Transverse colon (tissue), 4 donors: ENCODE measurements at regions not wholly inside any gene's neighbourhood (a gene's known extent, or its start where the extent isn't known, plus 50 kb on each side); places are given as distances from the start of the nearest gene placed in this dataset.

Experiments
- DNase-seq: peaks from one replicate; pipeline ENCODE4 v3.0.0-alpha.2; 2019
- H3K27ac ChIP-seq, 4 donors: fragments of 200-600 bp; sonication (generic); 2 replicates each; pipeline ENCODE4 v1.5.1; 2016 to 2018; ENCODE audit warnings: inconsistent platforms in 4 of 4
- H3K27me3 ChIP-seq: fragments of 200-600 bp; sonication (generic); 2 replicates; pipeline ENCODE4 v1.5.1; 2017; ENCODE audit warnings: inconsistent platforms
- H3K36me3 ChIP-seq, 4 donors: fragments of 200-600 bp; sonication (generic); 2 replicates each; pipeline ENCODE4 v1.5.1; 2017 to 2019; ENCODE audit warnings: inconsistent platforms in 4 of 4
- H3K4me1 ChIP-seq, 4 donors: fragments of 200-600 bp; sonication (generic); 2 replicates each; pipeline ENCODE4 v1.5.1; 2017 to 2020; ENCODE audit warnings: inconsistent platforms in 4 of 4
- H3K4me3 ChIP-seq, 4 donors: fragments of 200-600 bp; sonication (generic); 1 replicate in 1 of 4; 2 replicates in 3 of 4; pipeline versions ENCODE4 v1.5.1 to v1.6.1; 2017 to 2019; ENCODE audit warnings: inconsistent platforms in 4 of 4
- H3K9me3 ChIP-seq, 2 donors: fragments of 200-600 bp; sonication (generic); 2 replicates each; pipeline ENCODE4 v1.5.1; 2017 to 2019; ENCODE audit warnings: inconsistent platforms in 2 of 2
- EP300 ChIP-seq: sonication (generic); formaldehyde crosslinking; IDR thresholded peaks from one replicate; pipeline ENCODE4 v1.6.1; 2017; ENCODE audit warnings: antibody characterized with exemption, low read depth
- POLR2A ChIP-seq: fragments of 450-650 bp; IDR thresholded peaks from one replicate; pipeline ENCODE4 v1.6.1; 2016; ENCODE audit warnings: antibody characterized with exemption, mild to moderate bottlenecking, moderate library complexity
- POLR2AphosphoS5 ChIP-seq, 3 donors: sonication (generic); formaldehyde crosslinking; IDR thresholded peaks; one replicate each; pipeline ENCODE4 v1.6.1; 2016; ENCODE audit warnings: antibody characterized with exemption in 3 of 3
- WGBS, 2 donors: methylation state at CpG; one replicate each; pipeline ENCODE4 v1.1.5; 2018; ENCODE audit warnings: low coverage in 1 of 2; 5-methylcytosine and 5-hydroxymethylcytosine counted together
- in situ Hi-C, 4 donors: fragments of 200-750 bp; cut with MboI; loops; one replicate each; pipeline versions ENCODE4 v1.15.0 to v1.15.1; 2017; ENCODE audit warnings: low sequenced_read_pairs in 3 of 4, low pct_ligation_motif_present in 1 of 4, low pct_unique_long_range_greater_than_20kb in 1 of 4
- intact Hi-C: fragments of 100-400 bp; cut with DNase I; formaldehyde crosslinking; loops from one replicate; pipeline ENCODE4 v1.15.1; 2023; ENCODE audit warnings: low total_unique reads
- TF ChIP-seq, protein P1 (sequence below), 5 experiments: fragments of 200-600 bp in 3 of 5; fragments of 450-650 bp in 2 of 5; sonication (generic) in 3 of 5; IDR thresholded peaks; 1 replicate in 2 of 5; 2 replicates in 3 of 5; pipeline ENCODE4 v1.5.1; 2016 to 2017; ENCODE audit warnings: antibody characterized with exemption in 5 of 5, inconsistent platforms in 3 of 5, mild to moderate bottlenecking in 2 of 5, moderate library complexity in 1 of 5

DNA sequence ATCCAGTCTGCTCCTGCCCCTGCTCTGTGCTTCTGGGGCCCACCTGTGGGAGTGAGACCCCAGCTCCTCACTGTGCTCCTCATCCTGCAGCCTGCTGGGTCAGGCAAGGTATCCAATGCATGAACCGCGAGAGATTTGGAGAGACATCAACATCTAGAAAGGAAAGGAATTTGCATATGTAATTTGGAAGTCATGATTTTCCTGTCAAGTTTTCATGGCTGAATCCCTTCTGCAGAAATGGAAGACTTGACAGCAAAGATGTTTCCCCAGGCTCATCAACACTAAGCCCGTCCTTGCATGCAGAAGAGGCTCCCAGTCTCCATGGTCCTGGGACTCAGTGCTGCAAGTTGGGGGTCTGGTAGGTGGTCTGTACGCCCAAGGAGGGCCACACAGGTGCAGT lies 176.9 kb upstream of the GRB10 start:
- TF ChIP-seq, protein P1, sequence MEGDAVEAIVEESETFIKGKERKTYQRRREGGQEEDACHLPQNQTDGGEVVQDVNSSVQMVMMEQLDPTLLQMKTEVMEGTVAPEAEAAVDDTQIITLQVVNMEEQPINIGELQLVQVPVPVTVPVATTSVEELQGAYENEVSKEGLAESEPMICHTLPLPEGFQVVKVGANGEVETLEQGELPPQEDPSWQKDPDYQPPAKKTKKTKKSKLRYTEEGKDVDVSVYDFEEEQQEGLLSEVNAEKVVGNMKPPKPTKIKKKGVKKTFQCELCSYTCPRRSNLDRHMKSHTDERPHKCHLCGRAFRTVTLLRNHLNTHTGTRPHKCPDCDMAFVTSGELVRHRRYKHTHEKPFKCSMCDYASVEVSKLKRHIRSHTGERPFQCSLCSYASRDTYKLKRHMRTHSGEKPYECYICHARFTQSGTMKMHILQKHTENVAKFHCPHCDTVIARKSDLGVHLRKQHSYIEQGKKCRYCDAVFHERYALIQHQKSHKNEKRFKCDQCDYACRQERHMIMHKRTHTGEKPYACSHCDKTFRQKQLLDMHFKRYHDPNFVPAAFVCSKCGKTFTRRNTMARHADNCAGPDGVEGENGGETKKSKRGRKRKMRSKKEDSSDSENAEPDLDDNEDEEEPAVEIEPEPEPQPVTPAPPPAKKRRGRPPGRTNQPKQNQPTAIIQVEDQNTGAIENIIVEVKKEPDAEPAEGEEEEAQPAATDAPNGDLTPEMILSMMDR (IDR thresholded peaks at IDR 0.05), result no peak
- TF ChIP-seq EP300 (no peak), POLR2AphosphoS5 (IDR thresholded peaks at IDR 0.05) (no peak), POLR2A (no peak)
- Histone ChIP-seq H3K4me1 (peaks cover 0 to 18% (median 10%) of the 10 kb centered on the region in 4 donors), H3K27ac (no peak overlapping the region), H3K36me3 (no peaks in the 10 kb centered on the region), H3K9me3 (no peaks in the 10 kb centered on the region), H3K27me3 (no peaks in the 10 kb centered on the region), H3K4me3 (no peak overlapping the region)
- intact Hi-C loops, result loop anchor here (5.0 kb wide), 1 partner anchor 322 kb away; no protein-coding TSS in a partner anchor
- in situ Hi-C loops, result no loop called here
- no peak for DNase-seq
- WGBS, 2 donors, result 90 to 100% methylated on average over 1 to 4 of the region's 4 CpGs

DNA sequence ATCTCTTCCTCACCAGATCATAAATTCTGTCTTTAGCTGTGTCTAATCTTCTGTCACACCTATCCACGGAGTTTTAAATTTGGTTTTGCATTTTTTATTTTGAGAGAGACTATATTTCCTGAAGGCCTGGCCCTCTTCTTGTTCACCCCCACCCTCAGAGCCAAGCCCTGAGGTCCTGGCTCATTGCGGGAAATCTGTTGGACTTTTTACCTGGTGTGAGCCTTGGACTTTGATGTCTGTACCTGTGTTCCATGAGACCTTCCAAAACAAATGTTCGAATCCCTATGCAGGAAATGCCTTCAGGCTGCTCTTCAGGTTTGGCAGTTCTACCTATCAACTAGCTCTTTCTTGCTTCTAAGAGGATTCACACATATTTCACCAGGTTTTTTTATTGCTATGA lies 175.2 kb upstream of the GRB10 start:
- WGBS, 2 donors, result 25 to 33% methylated on average over 2 to 3 of the region's 3 CpGs
- no peaks in the 10 kb centered on the region for H3K36me3 ChIP-seq
- in situ Hi-C loops, result no loop called here
- DNase-seq, result no peak
- TF ChIP-seq POLR2A (no peak), EP300 (no peak), POLR2AphosphoS5 (IDR thresholded peaks at IDR 0.05) (no peak)
- TF ChIP-seq, protein P1 (IDR thresholded peaks at IDR 0.05), result no peak
- H3K4me1 ChIP-seq, result peaks cover 0 to 12% (median 8%) of the 10 kb centered on the region in 4 donors
- intact Hi-C loops, result loop anchor here (5.0 kb wide), 1 partner anchor 321 kb away; no protein-coding TSS in a partner anchor
- H3K27me3 ChIP-seq, result no peaks in the 10 kb centered on the region
- H3K4me3 ChIP-seq, result no peak overlapping the region
- H3K27ac ChIP-seq, result no peak overlapping the region
- H3K9me3 ChIP-seq, result no peaks in the 10 kb centered on the region

DNA sequence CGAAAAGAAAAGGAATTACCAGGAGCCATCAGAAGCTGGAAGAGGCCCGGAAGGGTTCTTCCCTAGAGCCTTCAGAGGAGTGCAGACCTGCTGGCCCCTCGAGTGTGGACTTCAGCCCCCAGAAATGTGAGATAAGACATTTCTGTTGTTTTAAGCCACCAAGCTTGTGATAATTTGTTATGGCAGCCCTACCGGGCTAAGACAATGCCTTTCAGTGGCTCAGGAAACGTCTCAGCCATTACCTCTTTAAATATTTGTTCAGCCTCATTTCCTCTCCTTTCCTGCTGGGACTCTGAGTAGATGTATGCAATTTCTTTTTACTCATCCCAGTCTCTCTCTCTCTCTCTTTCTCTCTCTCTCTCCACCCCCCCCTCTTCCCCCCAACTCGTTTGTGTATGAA lies 174.7 kb upstream of the GRB10 start:
- no peak for TF ChIP-seq POLR2A
- no peak for TF ChIP-seq POLR2AphosphoS5 (IDR thresholded peaks at IDR 0.05)
- TF ChIP-seq EP300, result no peak
- TF ChIP-seq, protein P1 (IDR thresholded peaks at IDR 0.05), result no peak
- no peak for DNase-seq
- intact Hi-C loops (loop anchor here (5.0 kb wide), 1 partner anchor 320 kb away; no protein-coding TSS in a partner anchor), in situ Hi-C loops (no loop called here)
- H3K27ac ChIP-seq, result no peak overlapping the region
- no peak overlapping the region for H3K4me3 ChIP-seq
- H3K27me3 ChIP-seq, result no peaks in the 10 kb centered on the region
- no peaks in the 10 kb centered on the region for H3K36me3 ChIP-seq
- H3K9me3 ChIP-seq, result no peaks in the 10 kb centered on the region
- peaks cover 0 to 7% (median 3%) of the 10 kb centered on the region in 4 donors for H3K4me1 ChIP-seq
- WGBS, 2 donors, result 0 to 47% methylated on average over 1 to 6 of the region's 6 CpGs

DNA sequence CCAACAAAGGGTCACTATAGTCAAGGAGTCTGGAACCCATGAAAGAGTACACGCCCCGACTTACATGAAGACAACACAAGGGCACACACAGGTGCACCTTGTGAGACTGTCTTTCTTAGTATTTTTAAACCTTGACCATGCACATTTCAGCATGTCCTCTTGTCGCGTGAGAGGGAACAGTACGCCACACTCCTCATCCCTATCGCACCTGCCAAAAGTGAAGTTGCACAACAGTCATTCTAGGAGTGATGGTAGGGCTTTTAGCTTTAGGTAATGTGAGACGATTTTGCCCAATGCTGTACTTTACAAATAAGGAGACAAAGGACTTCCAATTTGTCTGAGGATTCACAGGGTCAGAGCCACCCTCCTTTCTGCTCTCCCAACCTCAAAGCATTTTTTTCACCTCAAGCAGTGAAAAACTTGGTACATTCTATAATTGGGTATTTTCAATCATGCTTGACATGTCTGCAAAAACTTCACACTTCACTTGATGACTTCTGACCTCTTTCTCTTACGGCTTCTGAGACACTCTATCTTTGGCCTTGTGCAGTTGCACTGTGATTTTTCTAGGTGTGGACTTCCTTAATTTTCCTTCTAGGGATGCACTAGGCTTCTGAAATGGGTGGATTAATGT lies 173.9 kb upstream of the GRB10 start:
- Histone ChIP-seq H3K9me3 (no peaks in the 10 kb centered on the region), H3K4me1 (peaks cover 0 to 4% (median 0%) of the 10 kb centered on the region in 4 donors), H3K27ac (no peak overlapping the region), H3K36me3 (no peaks in the 10 kb centered on the region), H3K4me3 (no peak overlapping the region), H3K27me3 (no peaks in the 10 kb centered on the region)
- intact Hi-C loops (loop anchor here (5.0 kb wide), 1 partner anchor 319 kb away; no protein-coding TSS in a partner anchor), in situ Hi-C loops (no loop called here)
- WGBS, 2 donors, result 88 to 95% methylated on average over 7 to 8 of the region's 8 CpGs
- TF ChIP-seq EP300, result no peak
- no peak for TF ChIP-seq POLR2A
- no peak for TF ChIP-seq POLR2AphosphoS5 (IDR thresholded peaks at IDR 0.05)
- TF ChIP-seq, protein P1 (IDR thresholded peaks at IDR 0.05), result no peak
- no peak for DNase-seq
